ENCODE measurements at regions not wholly inside any gene's neighbourhood (a gene's known extent, or its start where the extent isn't known, plus 50 kb on each side); places are given as distances from the start of the nearest gene placed in this dataset.

DNA sequence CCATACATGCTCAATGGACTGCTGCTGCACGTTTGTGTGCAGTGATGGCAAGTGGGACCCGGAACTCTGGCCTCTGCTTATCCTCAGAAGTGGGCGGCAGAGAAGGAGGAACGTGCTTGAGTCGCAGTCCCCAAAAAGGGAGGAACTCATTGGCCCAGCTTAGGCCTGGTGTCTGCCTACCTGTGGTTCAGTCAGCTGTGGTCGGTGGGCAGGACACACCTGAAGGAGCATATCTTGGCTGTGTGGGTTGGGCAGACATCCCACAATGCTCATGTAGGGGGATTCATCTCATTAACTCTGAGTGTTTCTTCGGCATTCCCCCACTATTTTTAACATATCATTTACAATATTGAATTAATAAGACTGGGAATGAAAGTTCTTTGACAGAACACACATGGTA lies 122.9 kb upstream of the IL12B start:
- TF ChIP-seq, protein P1, sequence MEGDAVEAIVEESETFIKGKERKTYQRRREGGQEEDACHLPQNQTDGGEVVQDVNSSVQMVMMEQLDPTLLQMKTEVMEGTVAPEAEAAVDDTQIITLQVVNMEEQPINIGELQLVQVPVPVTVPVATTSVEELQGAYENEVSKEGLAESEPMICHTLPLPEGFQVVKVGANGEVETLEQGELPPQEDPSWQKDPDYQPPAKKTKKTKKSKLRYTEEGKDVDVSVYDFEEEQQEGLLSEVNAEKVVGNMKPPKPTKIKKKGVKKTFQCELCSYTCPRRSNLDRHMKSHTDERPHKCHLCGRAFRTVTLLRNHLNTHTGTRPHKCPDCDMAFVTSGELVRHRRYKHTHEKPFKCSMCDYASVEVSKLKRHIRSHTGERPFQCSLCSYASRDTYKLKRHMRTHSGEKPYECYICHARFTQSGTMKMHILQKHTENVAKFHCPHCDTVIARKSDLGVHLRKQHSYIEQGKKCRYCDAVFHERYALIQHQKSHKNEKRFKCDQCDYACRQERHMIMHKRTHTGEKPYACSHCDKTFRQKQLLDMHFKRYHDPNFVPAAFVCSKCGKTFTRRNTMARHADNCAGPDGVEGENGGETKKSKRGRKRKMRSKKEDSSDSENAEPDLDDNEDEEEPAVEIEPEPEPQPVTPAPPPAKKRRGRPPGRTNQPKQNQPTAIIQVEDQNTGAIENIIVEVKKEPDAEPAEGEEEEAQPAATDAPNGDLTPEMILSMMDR (IDR thresholded peaks at IDR 0.05; ENCODE audit: insufficient read depth, low read depth, low read length) = no peak
- TF ChIP-seq EZH2 (IDR thresholded peaks at IDR 0.05; ENCODE audit: insufficient read depth, low read length) = no peak
